Nephron progenitor cell (in vitro differentiated cells): ENCODE measurements at regions not wholly inside any gene's neighbourhood (a gene's known extent, or its start where the extent isn't known, plus 50 kb on each side); places are given as distances from the start of the nearest gene placed in this dataset.

Experiments used
- DNase-seq: peaks from one replicate; pipeline ENCODE4 v3.0.0; 2021
- H3K27ac Mint-ChIP-seq: 2 replicates; pipeline ENCODE4 v1.8.0; 2021; ENCODE audit warnings: mild to moderate bottlenecking, moderate library complexity, mixed read lengths
- H3K27me3 Mint-ChIP-seq: 2 replicates; pipeline ENCODE4 v1.8.0; 2021; ENCODE audit warnings: mild to moderate bottlenecking, low read depth, mixed read lengths; ENCODE audit not compliant: poor library complexity
- H3K36me3 Mint-ChIP-seq: 2 replicates; pipeline ENCODE4 v1.8.0; 2021; ENCODE audit warnings: low read depth, mixed read lengths
- H3K4me1 Mint-ChIP-seq: 2 replicates; pipeline ENCODE4 v1.8.0; 2021; ENCODE audit warnings: mixed read lengths
- H3K4me3 Mint-ChIP-seq: 2 replicates; pipeline ENCODE4 v1.8.0; 2021; ENCODE audit warnings: mild to moderate bottlenecking, moderate library complexity, mixed read lengths
- H3K9me3 Mint-ChIP-seq: 2 replicates; pipeline ENCODE4 v1.8.0; 2021; ENCODE audit warnings: mild to moderate bottlenecking, moderate library complexity, mixed read lengths
- TF ChIP-seq, protein P1 (sequence below): fragments of 200-600 bp; sonication (generic); IDR thresholded peaks from 2 replicates; pipeline ENCODE4 v1.5.0; 2021; ENCODE audit warnings: antibody characterized with exemption

DNA sequence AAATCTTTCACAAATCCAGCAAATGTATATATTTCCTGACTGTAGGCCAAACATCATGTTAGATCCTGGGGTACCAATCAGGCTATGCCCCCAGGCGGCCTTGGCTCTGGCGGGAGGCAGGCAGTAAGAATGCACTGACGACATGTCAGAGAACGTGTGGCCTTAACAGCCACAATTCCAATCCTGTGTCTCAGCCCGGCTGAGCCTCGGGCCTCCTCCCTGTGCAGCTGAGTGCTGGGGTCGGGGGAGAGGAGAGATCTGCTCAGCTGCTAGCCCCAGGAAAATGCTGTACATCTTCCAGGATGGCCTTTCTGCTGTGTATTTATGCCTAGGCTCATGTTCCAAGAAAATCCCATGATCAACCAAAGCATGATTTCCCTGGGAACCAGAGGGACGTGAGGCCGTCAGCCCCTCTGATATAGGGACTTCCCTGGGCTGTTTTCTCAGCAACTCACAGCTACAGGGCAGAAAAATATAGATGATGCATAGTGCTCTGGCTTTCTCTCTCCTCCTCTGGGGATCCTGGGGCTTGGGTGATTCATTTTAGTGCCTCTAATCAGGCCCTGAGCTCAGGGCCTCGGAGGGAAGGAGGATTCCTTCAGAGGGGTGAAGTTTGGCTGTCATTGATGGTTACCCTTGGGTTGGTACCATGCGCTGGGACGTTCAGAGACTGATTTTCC lies 604.0 kb downstream of the HS3ST4 start:
- TF ChIP-seq, protein P1, sequence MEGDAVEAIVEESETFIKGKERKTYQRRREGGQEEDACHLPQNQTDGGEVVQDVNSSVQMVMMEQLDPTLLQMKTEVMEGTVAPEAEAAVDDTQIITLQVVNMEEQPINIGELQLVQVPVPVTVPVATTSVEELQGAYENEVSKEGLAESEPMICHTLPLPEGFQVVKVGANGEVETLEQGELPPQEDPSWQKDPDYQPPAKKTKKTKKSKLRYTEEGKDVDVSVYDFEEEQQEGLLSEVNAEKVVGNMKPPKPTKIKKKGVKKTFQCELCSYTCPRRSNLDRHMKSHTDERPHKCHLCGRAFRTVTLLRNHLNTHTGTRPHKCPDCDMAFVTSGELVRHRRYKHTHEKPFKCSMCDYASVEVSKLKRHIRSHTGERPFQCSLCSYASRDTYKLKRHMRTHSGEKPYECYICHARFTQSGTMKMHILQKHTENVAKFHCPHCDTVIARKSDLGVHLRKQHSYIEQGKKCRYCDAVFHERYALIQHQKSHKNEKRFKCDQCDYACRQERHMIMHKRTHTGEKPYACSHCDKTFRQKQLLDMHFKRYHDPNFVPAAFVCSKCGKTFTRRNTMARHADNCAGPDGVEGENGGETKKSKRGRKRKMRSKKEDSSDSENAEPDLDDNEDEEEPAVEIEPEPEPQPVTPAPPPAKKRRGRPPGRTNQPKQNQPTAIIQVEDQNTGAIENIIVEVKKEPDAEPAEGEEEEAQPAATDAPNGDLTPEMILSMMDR, result no peak
- H3K9me3 Mint-ChIP-seq, result peaks cover 8% of the 10 kb centered on the region
- H3K4me3 Mint-ChIP-seq, result no peak overlapping the region
- H3K27ac Mint-ChIP-seq, result peak overlapping the region; percentile 58
- H3K27me3 Mint-ChIP-seq, result peaks cover 4% of the 10 kb centered on the region
- no peak for DNase-seq
- H3K4me1 Mint-ChIP-seq, result peaks cover 4% of the 10 kb centered on the region
- no peaks in the 10 kb centered on the region for H3K36me3 Mint-ChIP-seq

DNA sequence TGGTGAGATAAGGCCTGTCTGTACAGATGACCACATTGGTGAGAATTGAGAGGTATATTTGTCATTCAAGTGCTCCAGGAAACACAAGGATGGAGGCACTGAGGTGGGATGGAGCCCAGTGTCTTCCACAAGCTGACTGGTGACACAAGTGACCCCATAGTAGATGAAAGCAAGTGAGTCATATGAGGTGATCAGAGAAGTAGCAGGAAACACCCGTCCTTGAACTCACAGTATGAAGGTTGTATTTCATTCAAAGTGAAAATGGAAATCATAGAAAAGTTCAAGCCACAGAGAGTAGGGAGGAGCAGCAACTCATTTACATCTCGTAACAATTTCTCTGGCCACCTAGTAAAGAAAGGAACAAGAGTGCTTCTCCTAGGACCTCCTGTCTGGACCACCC lies 609.8 kb downstream of the HS3ST4 start:
- TF ChIP-seq, protein P1, result no peak
- H3K27me3 Mint-ChIP-seq, result peaks cover 12% of the 10 kb centered on the region

DNA sequence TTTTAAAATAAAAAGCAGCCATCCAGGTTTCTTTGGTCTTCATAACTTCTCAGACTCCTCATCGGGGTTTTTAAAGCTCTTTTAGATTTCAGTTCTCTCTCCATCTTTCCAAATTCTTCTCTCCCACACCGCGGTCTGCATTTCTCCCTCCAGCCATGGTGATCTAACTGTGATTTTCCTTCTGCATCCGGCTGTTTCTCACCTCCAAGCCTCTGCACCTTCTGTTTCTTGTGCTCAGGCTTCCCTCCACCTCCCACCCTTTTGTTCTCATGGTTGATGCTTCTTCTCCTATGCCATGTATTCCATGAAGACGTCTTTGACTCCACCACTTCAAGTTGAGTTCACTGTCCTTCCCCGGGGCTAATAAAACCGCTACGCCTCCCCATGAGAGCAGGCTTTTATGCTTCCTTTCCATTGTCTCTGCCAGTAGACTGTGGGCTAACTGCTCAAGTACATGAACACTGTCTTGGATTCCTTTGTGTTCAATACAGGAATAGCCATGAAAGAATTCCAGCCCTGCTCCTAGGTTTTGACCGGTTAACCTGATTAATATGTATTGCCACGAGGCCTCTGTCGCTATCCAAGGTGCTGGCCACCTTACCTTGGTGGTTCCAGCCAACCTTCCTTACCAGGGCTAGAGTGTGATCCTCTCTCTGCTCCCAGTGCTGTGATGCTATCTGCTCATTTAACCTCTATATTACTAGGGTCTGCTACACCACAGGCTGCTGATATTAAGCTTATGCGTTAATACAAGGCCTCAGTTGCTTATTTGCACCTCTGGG lies 625.1 kb downstream of the HS3ST4 start:
- H3K4me1 Mint-ChIP-seq, result no peaks in the 10 kb centered on the region
- H3K27ac Mint-ChIP-seq, result no peak overlapping the region
- peaks cover 8% of the 10 kb centered on the region for H3K27me3 Mint-ChIP-seq
- peak; percentile 75 for DNase-seq
- H3K4me3 Mint-ChIP-seq, result no peak overlapping the region
- no peaks in the 10 kb centered on the region for H3K9me3 Mint-ChIP-seq
- TF ChIP-seq, protein P1, result no peak
- H3K36me3 Mint-ChIP-seq, result no peaks in the 10 kb centered on the region

More for the DNA sequence above, 609.8 kb downstream of the HS3ST4 start:
- Mint-ChIP-seq H3K4me3 (no peak overlapping the region), H3K4me1 (no peaks in the 10 kb centered on the region), H3K27ac (no peak overlapping the region), H3K9me3 (peaks cover 8% of the 10 kb centered on the region), H3K36me3 (no peaks in the 10 kb centered on the region)
- no peak for DNase-seq

DNA sequence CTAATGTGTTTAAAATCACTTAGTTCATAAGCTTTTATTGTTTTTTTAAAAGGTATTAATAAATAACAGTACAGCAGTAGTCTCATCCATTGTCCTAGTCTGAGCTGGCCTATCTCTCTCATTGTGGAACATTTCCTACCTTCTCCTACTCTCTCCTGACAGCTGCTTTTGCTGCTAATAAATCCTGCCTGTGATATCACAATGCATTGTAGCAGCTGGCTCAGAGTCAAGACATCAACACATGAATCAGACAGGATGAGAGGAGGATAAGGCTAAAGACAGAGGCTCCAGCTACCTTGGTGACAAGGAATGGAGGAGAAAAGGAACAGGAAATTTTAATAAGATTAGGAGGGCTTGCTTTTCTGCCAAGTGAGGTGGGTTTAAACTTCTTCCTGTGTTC lies 626.1 kb downstream of the HS3ST4 start:
- TF ChIP-seq, protein P1, result no peak
- Mint-ChIP-seq H3K4me3 (no peak overlapping the region), H3K4me1 (no peaks in the 10 kb centered on the region), H3K36me3 (no peaks in the 10 kb centered on the region), H3K27ac (no peak overlapping the region), H3K9me3 (no peaks in the 10 kb centered on the region), H3K27me3 (peaks cover 6% of the 10 kb centered on the region)
- DNase-seq, result no peak

DNA sequence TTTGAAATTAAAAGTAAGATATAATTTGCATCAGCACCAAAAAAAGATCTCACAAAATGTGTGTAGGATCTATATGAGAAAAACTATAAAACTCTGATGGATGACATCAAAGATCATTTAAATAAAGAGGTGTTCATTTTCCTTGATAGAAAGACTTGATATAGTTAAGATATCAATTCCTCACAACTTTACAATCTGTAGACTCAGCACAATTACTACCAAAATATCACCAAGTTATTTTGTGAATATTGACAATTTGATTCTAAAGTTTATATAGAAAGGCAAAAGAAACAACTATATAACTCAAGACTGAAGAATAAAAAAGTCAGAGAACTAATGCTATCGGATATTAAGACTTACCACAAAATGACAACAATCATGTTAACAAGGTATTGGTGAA lies 638.9 kb downstream of the HS3ST4 start:
- peaks cover 20% of the 10 kb centered on the region for H3K9me3 Mint-ChIP-seq
- no peaks in the 10 kb centered on the region for H3K36me3 Mint-ChIP-seq
- H3K27ac Mint-ChIP-seq, result no peak overlapping the region
- no peak overlapping the region for H3K4me3 Mint-ChIP-seq
- H3K4me1 Mint-ChIP-seq, result peaks cover 4% of the 10 kb centered on the region
- peaks cover 9% of the 10 kb centered on the region for H3K27me3 Mint-ChIP-seq
- DNase-seq, result no peak
- TF ChIP-seq, protein P1, result no peak
